GM12878 (cell line): ENCODE measurements at regions not wholly inside any gene's neighbourhood (a gene's known extent, or its start where the extent isn't known, plus 50 kb on each side); places are given as distances from the start of the nearest gene placed in this dataset.
A peak's percentile ranks its signal among the peaks of the same experiment; 100 is the strongest.

Source experiments
- ATAC-seq: fragments of 200-7000 bp; cut with Tn5 transposase; 3 replicates; pipeline ENCODE4 v1.9.1; 2020; ENCODE audit warnings: mild to moderate bottlenecking, moderate library complexity
- BruUV-seq: library from RNA; stranded (reverse); fragments of 400-500 nt; replicated peaks from 2 replicates; lab custom pipeline; 2021; lab: Mats Ljungman, UMichigan
- CTCF ChIA-PET: fragments of 300-600 bp; sonication (Branson Sonifier 250); formaldehyde crosslinking; extraction: SDS; loops from one replicate; lab custom pipeline; 2021; ENCODE audit warnings: inconsistent platforms; lab: Yijun Ruan, JAX
- POLR2A ChIA-PET: fragments of 350-600 bp; formaldehyde crosslinking; extraction: SDS; loops from one replicate; lab custom pipeline; 2021; ENCODE audit warnings: inconsistent platforms; lab: Charles Lee
- RAD21 ChIA-PET: fragments of 300-600 bp; sonication (Branson Sonifier 250); formaldehyde crosslinking; loops from one replicate; lab custom pipeline; 2023; ENCODE audit warnings: antibody characterized with exemption; ENCODE audit not compliant: unreplicated experiment; lab: Charles Lee
- SMC1A ChIA-PET: fragments of 300-600 bp; sonication (Branson Sonifier 250); formaldehyde crosslinking; loops from one replicate; lab custom pipeline; 2023; ENCODE audit not compliant: unreplicated experiment, uncharacterized antibody; lab: Charles Lee
- DNase-seq: peaks from one replicate; pipeline ENCODE4 v3.0.0-alpha.2; 2011; ENCODE audit warnings: low read depth, low spot score
- FAIRE-seq: peaks from 3 replicates; lab custom pipeline; 2011; peaks lifted over from hg19 to GRCh38; lab: Jason Lieb, UNC
- H2AFZ ChIP-seq: 2 replicates; pipeline ENCODE4 v1.6.0; 2011; ENCODE audit warnings: low read depth, low read length, control low read depth; ENCODE audit not compliant: control insufficient read depth
- H3K27ac ChIP-seq: 2 replicates; pipeline ENCODE4 v1.5.1; 2011; ENCODE audit warnings: control low read depth; ENCODE audit not compliant: control insufficient read depth, insufficient read depth
- H3K27me3 ChIP-seq, 2 experiments: replicated peaks in 1 of 2; 2 replicates each; pipeline versions ENCODE4 v1.6.0 to v1.6.1; 2011; ENCODE audit warnings: low read length in 1 of 2; ENCODE audit not compliant: control insufficient read depth in 2 of 2, insufficient read depth in 2 of 2
- H3K36me3 ChIP-seq, 2 experiments: 2 replicates each; pipeline ENCODE4 v1.5.1; 2011; ENCODE audit warnings: low read length in 1 of 2; ENCODE audit not compliant: control insufficient read depth in 2 of 2, insufficient read depth in 2 of 2
- H3K4me1 ChIP-seq: 2 replicates; pipeline ENCODE4 v1.6.1; 2011; ENCODE audit warnings: mild to moderate bottlenecking, low read length, moderate library complexity, mixed read lengths; ENCODE audit not compliant: control insufficient read depth, insufficient read depth
- H3K4me2 ChIP-seq: 2 replicates; pipeline ENCODE4 v1.6.0; 2011; ENCODE audit warnings: control low read depth; ENCODE audit not compliant: control insufficient read depth, insufficient read depth
- H3K4me3 ChIP-seq: fragments of 200-600 bp; sonication (generic); 2 replicates; pipeline ENCODE4 v1.5.1; 2016
- H3K79me2 ChIP-seq: 2 replicates; pipeline ENCODE4 v1.6.0; 2011; ENCODE audit warnings: low read length; ENCODE audit not compliant: control insufficient read depth, insufficient read depth
- H3K9ac ChIP-seq: 2 replicates; pipeline ENCODE4 v1.8.0; 2011; ENCODE audit warnings: low read length, control low read depth, mixed read lengths; ENCODE audit not compliant: control insufficient read depth, insufficient read depth
- H3K9me3 ChIP-seq: replicated peaks from 3 replicates; pipeline ENCODE4 v1.5.1; 2011; ENCODE audit warnings: mild to moderate bottlenecking, low read length; ENCODE audit not compliant: control insufficient read depth, insufficient read depth
- H4K20me1 ChIP-seq: 2 replicates; pipeline ENCODE4 v1.6.0; 2011; ENCODE audit not compliant: control insufficient read depth, insufficient read depth
- BCL11A ChIP-seq: IDR thresholded peaks from 2 replicates; pipeline ENCODE4 v1.6.1; 2011; ENCODE audit warnings: low read depth, low read length
- CREM ChIP-seq: IDR thresholded peaks from 2 replicates; pipeline ENCODE4 v1.6.1; 2014; ENCODE audit warnings: antibody characterized with exemption, low read depth
- EED ChIP-seq: sonication (generic); IDR thresholded peaks from 2 replicates; pipeline ENCODE4 v1.6.1; 2016; ENCODE audit warnings: antibody characterized with exemption, low read depth
- EZH2 ChIP-seq: IDR thresholded peaks from 2 replicates; pipeline ENCODE4 v1.6.1; 2012; ENCODE audit warnings: low read depth, mild to moderate bottlenecking, control low read depth, inconsistent platforms, low read length, borderline replicate concordance; ENCODE audit not compliant: control insufficient read depth
- FOXM1 ChIP-seq: IDR thresholded peaks from 2 replicates; pipeline ENCODE4 v1.6.1; 2012; ENCODE audit warnings: low read depth, mild to moderate bottlenecking, inconsistent platforms, low read length, moderate library complexity
- KDM1A ChIP-seq: fragments of 200-600 bp; sonication (generic); IDR thresholded peaks from 2 replicates; pipeline ENCODE4 v1.6.1; 2016; ENCODE audit warnings: borderline replicate concordance
- NFYA ChIP-seq: IDR thresholded peaks from 2 replicates; pipeline ENCODE4 v1.6.1; 2011; ENCODE audit warnings: low read depth, mild to moderate bottlenecking, low read length, improper control_type of control experiment, borderline replicate concordance
- RUNX3 ChIP-seq: IDR thresholded peaks from 2 replicates; pipeline ENCODE4 v1.6.1; 2012; ENCODE audit warnings: low read length, inconsistent platforms
- SIX5 ChIP-seq: IDR thresholded peaks from 2 replicates; pipeline ENCODE4 v1.6.1; 2011; ENCODE audit warnings: mild to moderate bottlenecking, low read depth, low read length, moderate library complexity; ENCODE audit not compliant: severe bottlenecking
- YBX1 ChIP-seq: fragments of 450-650 bp; IDR thresholded peaks from 2 replicates; pipeline ENCODE4 v1.6.1; 2016; ENCODE audit warnings: antibody characterized with exemption
- WGBS: methylation state at CpG from one replicate; pipeline ENCODE4 v1.1.6; 2016; ENCODE audit warnings: low lambda C conversion rate; ENCODE audit not compliant: insufficient replicate concordance, insufficient coverage; ENCODE audit errors: missing lambda C conversion rate; 5-methylcytosine and 5-hydroxymethylcytosine counted together
- in situ Hi-C: fragments of 300-500 bp; cut with MboI; formaldehyde crosslinking; loops from 9 replicates; pipeline ENCODE4 v1.14.3; 2018; ENCODE audit warnings: mixed read lengths
- intact Hi-C: fragments of 100-400 bp; cut with micrococcal nuclease; formaldehyde crosslinking; loops from one replicate; pipeline ENCODE4 v1.14.2; 2022; ENCODE audit not compliant: unreplicated experiment
- TF ChIP-seq, protein P1 (sequence below): fragments of 450-650 bp; IDR thresholded peaks from 2 replicates; pipeline ENCODE4 v1.6.1; 2016; ENCODE audit warnings: mild to moderate bottlenecking
- TF ChIP-seq, protein P2 (sequence below): IDR thresholded peaks from 2 replicates; pipeline ENCODE4 v1.6.1; 2011; ENCODE audit warnings: mild to moderate bottlenecking, low read depth, low read length, moderate library complexity; ENCODE audit not compliant: insufficient replicate concordance
- TF ChIP-seq, protein P3 (sequence below): fragments of 450-650 bp; formaldehyde crosslinking; IDR thresholded peaks from 2 replicates; pipeline ENCODE4 v1.4.0; 2022; ENCODE audit warnings: mild to moderate bottlenecking, moderate library complexity

DNA sequence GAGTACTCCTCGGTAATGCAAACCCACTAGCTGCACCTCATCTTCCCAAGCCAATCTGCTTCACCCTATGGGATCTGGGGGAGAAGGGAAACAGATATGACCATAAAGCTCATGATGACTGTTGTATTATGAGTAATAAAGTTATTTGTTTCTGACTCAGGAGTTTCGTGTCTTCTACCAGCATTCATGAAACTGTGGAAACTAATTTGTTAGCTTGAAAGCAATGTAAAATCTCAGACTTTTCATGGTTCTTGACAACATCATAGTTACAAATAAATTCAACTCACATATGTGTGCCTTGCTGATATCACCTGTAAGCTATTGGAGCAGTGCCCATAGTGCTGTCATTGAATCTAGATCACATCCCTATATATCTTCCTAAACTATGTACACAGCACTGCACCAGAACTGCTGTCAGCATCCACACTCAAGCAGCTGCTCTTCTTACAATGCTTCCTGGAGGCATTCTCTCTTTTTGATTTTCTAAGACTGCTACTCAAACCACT, 135.6 kb upstream of the KYNU start (continued):
- peak; percentile 74 for TF ChIP-seq RUNX3

DNA sequence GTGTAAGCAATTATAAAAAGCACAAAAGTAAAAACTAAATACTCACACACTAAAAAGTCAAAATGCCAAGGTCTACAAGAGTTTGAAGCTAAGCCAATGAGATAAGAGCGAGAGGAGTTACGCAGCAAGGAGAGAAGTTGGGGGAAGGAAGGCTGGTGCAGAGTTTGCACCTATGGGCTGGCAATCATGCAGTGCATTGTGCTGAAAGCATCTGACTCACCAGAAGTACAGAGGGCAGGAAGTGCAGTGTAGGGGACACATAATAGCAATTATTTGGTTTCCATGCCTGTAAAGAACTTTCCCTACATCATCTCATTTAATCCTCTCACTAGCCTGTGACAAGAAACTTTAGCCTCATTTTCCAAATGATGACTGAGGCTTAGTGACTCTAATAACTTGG, 142.7 kb upstream of the KYNU start:
- RAD21 ChIA-PET, result no interaction called here
- CTCF ChIA-PET, result interaction anchor here (1.1 to 1.3 kb wide), 2 partner anchors 14 to 25 kb away, joined by 3 to 4 read pairs; no protein-coding TSS in a partner anchor
- WGBS, result 79% methylated on average over 2 of the region's 2 CpGs
- intact Hi-C loops (no loop called here), in situ Hi-C loops (no loop called here)
- no peaks in the 10 kb centered on the region for H3K9me3 ChIP-seq
- DNase-seq (no peak), FAIRE-seq (no peak), ATAC-seq (peak; percentile 64; the same call in 2 of the 3 replicates)
- BruUV-seq, result no TSS peak
- no peaks in the 10 kb centered on the region for H3K36me3 ChIP-seq
- POLR2A ChIA-PET, result no interaction called here
- H3K4me1 ChIP-seq, result no peaks in the 10 kb centered on the region
- SMC1A ChIA-PET, result no interaction called here
- no peaks in the 10 kb centered on the region for H3K27me3 ChIP-seq
- TF ChIP-seq, protein P1, sequence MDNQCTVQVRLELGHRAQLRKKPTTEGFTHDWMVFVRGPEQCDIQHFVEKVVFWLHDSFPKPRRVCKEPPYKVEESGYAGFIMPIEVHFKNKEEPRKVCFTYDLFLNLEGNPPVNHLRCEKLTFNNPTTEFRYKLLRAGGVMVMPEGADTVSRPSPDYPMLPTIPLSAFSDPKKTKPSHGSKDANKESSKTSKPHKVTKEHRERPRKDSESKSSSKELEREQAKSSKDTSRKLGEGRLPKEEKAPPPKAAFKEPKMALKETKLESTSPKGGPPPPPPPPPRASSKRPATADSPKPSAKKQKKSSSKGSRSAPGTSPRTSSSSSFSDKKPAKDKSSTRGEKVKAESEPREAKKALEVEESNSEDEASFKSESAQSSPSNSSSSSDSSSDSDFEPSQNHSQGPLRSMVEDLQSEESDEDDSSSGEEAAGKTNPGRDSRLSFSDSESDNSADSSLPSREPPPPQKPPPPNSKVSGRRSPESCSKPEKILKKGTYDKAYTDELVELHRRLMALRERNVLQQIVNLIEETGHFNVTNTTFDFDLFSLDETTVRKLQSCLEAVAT, result no peak
- TF ChIP-seq CREM (no peak), KDM1A (no peak), SIX5 (no peak), EED (no peak), EZH2 (no peak), YBX1 (no peak), NFYA (no peak), BCL11A (no peak), FOXM1 (no peak)
- TF ChIP-seq, protein P2, sequence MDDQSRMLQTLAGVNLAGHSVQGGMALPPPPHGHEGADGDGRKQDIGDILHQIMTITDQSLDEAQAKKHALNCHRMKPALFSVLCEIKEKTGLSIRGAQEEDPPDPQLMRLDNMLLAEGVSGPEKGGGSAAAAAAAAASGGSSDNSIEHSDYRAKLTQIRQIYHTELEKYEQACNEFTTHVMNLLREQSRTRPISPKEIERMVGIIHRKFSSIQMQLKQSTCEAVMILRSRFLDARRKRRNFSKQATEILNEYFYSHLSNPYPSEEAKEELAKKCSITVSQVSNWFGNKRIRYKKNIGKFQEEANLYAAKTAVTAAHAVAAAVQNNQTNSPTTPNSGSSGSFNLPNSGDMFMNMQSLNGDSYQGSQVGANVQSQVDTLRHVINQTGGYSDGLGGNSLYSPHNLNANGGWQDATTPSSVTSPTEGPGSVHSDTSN, result no peak
- TF ChIP-seq, protein P3, sequence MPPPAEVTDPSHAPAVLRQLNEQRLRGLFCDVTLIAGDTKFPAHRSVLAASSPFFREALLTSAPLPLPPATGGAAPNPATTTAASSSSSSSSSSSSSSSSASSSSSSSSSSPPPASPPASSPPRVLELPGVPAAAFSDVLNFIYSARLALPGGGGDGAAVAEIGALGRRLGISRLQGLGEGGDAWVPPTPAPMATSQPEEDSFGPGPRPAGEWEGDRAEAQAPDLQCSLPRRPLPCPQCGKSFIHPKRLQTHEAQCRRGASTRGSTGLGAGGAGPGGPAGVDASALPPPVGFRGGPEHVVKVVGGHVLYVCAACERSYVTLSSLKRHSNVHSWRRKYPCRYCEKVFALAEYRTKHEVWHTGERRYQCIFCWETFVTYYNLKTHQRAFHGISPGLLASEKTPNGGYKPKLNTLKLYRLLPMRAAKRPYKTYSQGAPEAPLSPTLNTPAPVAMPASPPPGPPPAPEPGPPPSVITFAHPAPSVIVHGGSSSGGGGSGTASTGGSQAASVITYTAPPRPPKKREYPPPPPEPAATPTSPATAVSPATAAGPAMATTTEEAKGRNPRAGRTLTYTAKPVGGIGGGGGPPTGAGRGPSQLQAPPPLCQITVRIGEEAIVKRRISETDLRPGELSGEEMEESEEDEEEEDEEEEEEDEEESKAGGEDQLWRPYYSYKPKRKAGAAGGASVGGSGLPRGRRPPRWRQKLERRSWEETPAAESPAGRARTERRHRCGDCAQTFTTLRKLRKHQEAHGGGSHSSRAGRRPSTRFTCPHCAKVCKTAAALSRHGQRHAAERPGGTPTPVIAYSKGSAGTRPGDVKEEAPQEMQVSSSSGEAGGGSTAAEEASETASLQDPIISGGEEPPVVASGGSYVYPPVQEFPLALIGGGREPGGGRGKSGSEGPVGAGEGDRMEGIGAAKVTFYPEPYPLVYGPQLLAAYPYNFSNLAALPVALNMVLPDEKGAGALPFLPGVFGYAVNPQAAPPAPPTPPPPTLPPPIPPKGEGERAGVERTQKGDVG, result no peak
- no peak overlapping the region for H3K9ac ChIP-seq
- H3K4me2 ChIP-seq, result no peak overlapping the region
- no peak overlapping the region for H2AFZ ChIP-seq
- no peaks in the 10 kb centered on the region for H4K20me1 ChIP-seq
- H3K79me2 ChIP-seq, result no peaks in the 10 kb centered on the region
- no peak overlapping the region for H3K27ac ChIP-seq
- no peak overlapping the region for H3K4me3 ChIP-seq
